Fibroblast of skin of left quadriceps (primary cell): ENCODE measurements at regions not wholly inside any gene's neighbourhood (a gene's known extent, or its start where the extent isn't known, plus 50 kb on each side); places are given as distances from the start of the nearest gene placed in this dataset.

Experiments used
- DNase-seq, 2 experiments: peaks; one replicate each; pipeline ENCODE4 v3.0.0-alpha.2; 2013; ENCODE audit warnings: low read depth in 2 of 2

DNA sequence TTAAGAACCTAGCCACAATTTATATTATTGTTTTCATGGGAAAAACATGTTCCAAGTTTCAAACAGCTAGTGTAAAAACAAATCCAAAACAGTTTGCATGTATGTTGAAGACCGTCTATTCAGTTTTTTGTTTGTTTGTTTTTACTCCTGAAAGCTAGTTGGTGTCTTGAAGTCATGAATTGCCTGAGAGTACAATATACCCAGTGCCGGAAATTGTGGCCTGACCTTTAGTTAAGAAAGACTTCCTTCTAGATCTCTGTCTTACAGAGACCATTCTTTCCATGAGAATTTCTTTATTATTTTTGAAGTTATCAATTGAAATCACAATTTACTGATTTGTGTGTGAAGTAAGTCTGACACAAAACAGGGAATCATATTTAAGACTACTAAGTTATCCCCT lies 474.8 kb downstream of the KCNJ2 start:
- no peak for DNase-seq

GRCh38 chr17:70646673-70647072 lies 477.3 kb downstream of the KCNJ2 start:
- DNase-seq: no peak

- no peak for DNase-seq
Measured at GRCh38 chr17:70648166-70648565, 478.8 kb downstream of the KCNJ2 start.

- DNase-seq: no peak
Measured at GRCh38 chr17:70653850-70654249, 484.5 kb downstream of the KCNJ2 start.

GRCh38 chr17:70654706-70655105 lies 485.4 kb downstream of the KCNJ2 start:
- no peak for DNase-seq

GRCh38 chr17:70655176-70655958 lies 486.0 kb downstream of the KCNJ2 start:
- no peak for DNase-seq

- no peak for DNase-seq
Measured at GRCh38 chr17:70658317-70658716, 489.0 kb downstream of the KCNJ2 start.

DNA sequence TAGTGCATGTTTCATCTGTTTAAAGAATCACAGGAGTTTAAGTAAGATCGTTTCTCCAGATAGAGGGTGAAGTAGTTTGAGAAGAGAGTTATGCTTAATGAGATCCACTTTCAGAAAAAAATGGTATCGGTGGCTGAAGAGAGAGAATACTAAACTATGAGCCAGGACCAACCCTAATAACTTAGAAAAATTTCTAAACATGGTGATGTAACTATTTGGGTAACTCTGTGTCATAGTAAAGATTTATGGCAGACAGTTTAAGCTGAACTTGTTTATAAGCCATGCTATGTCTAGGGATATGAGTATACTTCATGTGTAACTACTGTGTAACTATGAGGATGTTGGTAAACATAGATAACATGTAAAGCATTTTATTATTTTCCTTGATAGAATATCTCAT lies 489.5 kb downstream of the KCNJ2 start:
- DNase-seq: no peak

- no peak for DNase-seq
Measured at GRCh38 chr17:70661342-70662222, 492.2 kb downstream of the KCNJ2 start.

DNA sequence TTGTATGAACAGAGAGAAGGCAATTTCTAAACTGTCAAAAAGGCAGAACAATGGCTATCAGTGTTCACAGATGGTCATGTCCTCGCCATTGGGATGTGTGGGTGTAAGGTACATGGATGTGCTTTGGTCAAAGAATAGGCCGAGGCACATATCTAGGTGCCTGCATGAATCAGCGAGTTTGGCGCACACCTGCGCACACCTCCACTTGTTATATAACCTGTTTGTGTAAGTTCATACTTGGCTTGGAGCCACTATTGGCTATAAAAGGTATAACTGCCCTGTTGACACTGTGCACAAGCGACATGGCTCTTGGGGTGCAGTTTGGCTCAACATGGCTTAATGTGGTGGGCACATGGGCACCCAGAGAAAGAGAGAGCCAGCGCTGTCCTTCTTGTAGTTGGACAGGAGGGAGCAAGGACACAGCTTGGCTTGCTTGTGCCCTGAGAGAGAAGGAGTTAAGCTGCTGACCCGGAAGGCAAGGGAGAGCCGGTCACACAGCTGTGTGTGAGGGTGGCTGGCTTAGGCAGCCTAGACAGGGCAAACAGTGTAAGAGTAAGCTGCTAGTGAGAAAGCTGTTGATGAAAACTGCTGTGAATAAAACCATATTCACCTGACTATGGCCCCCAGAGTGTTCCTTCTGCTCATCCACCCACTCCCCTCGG lies 499.1 kb downstream of the KCNJ2 start:
- DNase-seq: no peak

DNA sequence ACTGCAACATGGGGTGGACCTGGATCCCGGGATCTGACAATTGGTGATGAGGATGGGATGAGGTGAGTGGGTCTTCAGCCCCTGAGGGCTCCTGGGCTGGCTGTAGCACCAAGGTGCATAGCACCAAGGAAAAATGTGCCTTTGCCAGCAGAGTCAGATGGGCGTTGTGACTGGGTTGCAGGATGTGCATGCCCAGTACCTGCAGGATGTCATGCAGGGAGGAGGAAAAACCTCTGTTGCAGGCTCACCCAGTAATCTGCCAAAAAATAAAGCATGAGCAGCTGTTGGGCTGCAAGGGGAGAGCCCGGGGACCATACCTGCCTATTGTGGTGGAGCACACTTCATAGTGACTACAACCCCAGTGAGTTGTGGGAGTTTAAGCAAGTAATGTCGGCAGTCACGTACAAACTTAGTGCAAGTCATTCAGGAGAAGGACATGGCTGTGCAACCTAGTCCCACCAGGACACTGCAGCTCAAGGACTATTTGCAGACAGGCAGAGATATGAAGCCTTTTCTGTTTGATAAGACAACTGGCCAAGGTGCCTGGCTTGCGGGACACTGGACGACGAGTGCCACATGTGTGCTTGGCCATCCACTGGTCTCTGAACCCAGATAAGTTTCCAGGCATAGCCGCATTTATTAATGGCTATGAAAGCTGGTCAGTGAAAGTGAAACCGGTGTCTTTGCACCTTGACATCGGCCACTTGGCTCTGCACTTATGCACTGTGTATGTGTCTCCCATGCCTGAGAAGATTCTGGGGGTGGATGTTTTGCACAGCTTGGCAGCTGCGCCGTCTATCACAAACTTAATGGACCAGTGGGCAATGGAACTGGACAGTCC lies 499.8 kb downstream of the KCNJ2 start:
- no peak for DNase-seq

DNA sequence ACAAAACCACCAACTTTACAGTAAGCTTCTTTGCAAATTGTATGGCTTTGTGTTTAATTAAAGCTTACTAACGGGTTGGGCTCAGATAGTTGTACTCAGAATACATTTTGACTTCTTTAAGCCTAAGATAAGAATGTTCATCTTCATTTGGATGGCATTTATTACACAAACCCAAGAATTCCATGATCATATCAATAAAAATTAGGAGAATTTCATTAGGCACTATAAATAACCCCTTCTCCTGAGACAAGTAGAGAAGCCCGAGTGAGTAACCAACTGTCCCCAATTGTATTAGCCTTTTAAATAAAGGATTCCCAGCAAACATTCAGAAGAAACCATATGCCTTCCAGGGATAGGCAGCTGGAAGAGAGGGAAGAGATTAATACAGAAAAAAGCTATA lies 504.7 kb downstream of the KCNJ2 start:
- no peak for DNase-seq

- no peak for DNase-seq
Measured at GRCh38 chr17:70675070-70675590, 505.8 kb downstream of the KCNJ2 start.

DNA sequence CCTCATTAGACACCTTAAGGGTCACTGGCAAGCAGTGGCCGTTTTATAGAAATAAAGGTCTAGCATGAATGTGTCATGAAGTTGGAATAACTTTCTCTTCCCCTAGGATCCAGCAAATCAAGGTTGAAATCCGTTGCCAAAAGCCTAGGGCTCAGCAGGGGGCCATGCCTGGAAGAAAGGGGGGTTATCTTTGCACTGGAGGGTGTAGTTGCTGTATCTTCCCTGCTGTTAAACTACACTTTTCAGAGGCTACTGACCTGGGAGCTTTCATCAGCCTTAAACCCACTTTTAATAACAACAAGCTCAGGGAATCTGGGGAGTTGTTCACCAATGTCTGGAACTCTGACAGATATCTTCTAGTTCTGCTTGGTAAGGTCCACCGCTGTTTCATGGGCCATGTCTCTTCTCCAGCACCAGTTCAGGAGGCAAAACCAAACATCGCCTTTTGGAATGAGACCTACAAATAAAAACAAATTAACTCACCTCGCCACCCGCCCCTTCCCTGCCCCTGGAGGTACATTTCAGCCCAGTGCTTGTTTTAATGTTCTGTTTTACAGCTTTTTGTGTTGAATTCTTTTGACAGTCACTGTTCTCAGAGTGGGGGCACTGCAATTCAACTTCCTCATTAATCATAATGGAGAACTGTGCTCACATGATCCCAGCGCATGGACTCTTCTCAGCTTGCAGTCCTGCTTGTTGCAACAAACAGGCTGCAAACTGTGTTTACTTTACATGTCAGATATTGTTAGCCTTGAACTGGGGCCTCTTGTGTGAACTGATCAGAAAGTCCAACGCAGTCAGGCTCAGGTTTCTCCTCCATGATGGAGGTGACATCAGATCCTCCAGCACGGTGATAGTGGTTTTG lies 508.7 kb downstream of the KCNJ2 start:
- DNase-seq: no peak

DNA sequence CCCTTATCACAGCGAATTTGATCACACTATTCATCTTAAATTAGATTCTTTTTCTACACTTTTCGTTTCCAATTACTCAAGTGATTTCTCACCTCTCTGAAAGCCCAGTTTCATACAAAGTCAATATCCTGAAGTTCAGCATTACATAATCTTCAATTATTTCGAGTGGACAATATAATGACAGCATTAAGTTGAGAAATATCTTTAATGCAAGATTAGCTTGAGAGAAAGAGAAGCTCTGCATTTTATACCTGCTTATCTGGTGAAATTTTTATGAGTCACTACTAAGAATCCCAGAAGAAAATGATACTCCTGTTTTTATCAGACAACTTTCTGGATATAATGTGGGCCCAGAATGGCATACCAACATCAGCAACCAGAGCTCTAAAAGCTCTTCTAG lies 509.6 kb downstream of the KCNJ2 start:
- DNase-seq: no peak

- no peak for DNase-seq
Measured at GRCh38 chr17:70683936-70684335, 514.6 kb downstream of the KCNJ2 start.

GRCh38 chr17:70687421-70687820 lies 518.1 kb downstream of the KCNJ2 start:
- no peak for DNase-seq

- DNase-seq: no peak
Measured at GRCh38 chr17:70691150-70691549, 521.8 kb downstream of the KCNJ2 start.

DNA sequence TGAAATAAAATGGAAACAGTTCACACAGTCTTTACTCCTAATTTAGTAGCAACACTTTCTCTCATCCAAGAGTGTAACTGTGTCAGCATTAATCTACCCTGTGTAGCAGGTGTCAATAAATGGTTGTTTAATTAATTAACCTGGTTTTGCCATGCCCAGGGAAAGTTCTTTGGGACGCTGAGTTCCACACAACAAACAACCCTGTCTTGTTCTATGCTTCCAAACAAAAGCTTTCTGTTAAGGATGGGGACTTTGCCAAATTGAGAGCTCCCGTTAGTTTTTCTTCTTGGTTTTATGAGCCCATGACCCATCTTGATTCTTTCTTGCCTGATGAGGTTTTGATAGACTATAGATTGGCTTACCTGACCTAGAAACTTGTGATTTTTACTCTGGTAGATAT lies 530.1 kb downstream of the KCNJ2 start:
- no peak for DNase-seq

DNA sequence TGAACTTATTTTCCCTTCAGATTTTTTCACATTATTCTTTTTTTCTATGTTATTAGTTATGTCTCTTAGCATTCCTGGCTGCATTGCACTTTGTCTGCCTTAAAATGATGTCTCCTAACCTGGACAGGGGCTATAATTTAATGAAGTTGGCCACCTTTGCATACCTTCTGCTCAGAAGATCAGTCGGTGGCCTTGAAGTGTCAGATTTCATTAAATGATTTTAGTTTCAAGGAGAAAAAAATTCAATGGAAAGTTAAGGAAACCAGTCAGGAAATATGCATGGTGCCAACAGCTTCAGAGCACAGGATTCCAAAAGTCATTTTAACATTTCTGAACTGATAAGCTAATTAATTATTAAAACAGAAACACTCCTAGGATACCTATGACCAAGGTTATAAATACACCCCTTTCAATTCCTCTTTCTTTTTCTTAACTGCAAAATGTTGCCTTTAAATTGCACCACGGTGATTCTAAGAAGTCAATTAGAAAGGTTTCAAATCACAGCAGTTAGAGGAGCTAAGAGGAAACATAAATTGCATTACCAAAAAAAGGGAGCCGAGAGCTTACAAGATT lies 533.4 kb downstream of the KCNJ2 start:
- DNase-seq: no peak
